T-helper 2 cell treated with Interferon-gamma antibody and Interleukin-4, amounts not matched to agents 100 ng/mL and 5 ng/mL, for 36 hours (primary cell): ENCODE measurements at regions not wholly inside any gene's neighbourhood (a gene's known extent, or its start where the extent isn't known, plus 50 kb on each side); places are given as distances from the start of the nearest gene placed in this dataset.
"Not testable (repeated sequence)": the region's sequence is repeated elsewhere in the genome, so short reads cannot be mapped to it uniquely, and the experiment has no call there.

Experiments used
- intact Hi-C: fragments of 100-400 bp; cut with micrococcal nuclease; formaldehyde crosslinking; loops from one replicate; pipeline ENCODE4 v1.15.1; 2023

DNA sequence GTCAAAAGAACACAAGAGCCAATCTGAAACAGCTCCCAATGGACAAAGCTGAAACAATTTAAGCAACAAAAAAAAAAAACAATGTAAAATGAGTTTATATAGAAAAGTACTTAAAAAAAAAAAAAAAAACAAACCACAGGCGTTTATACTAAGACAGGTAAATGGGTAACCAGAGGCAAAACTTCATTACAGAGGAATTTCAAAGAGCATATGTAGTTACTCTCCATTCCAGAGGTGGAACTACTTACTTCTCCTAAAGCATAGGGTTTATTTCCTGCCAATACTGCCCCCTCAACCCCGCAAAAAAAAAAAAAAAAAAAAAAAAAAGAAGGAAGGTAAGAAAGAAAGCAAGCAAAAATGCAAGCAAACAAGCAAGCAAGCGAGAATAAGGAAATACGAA lies 132.9 kb downstream of the LIG4 start:
- intact Hi-C loops: no loop called here

DNA sequence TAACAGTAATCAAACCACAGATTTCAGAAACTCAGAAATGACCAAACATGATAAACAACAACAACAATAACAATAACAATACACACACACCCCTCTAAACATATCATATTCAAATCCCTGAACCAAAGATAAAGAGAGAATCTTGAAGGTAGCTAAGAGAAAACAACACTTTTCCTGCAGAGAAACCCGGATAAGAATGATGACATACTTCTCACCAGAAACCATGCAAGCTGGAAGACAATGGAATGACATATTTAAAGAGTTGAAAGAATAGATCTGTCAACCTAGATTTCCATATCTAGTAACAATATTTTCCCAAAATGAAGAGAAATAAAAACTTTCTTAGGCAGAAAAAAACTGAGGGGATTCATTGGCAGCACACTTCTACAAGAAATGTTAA lies 138.1 kb downstream of the LIG4 start:
- intact Hi-C loops: no loop called here

- intact Hi-C loops: not testable (repeated sequence)
Observed at GRCh38 chr13:108074429-108074828, 140.9 kb downstream of the LIG4 start.

GRCh38 chr13:108070925-108071324 lies 144.4 kb downstream of the LIG4 start:
- intact Hi-C loops: no loop called here

GRCh38 chr13:108070491-108070890 lies 144.8 kb downstream of the LIG4 start:
- intact Hi-C loops: no loop called here

- intact Hi-C loops: no loop called here
Observed at GRCh38 chr13:108069521-108070210, 145.7 kb downstream of the LIG4 start.

GRCh38 chr13:108064372-108064771 lies 151.0 kb downstream of the LIG4 start:
- intact Hi-C loops: not testable (repeated sequence)

DNA sequence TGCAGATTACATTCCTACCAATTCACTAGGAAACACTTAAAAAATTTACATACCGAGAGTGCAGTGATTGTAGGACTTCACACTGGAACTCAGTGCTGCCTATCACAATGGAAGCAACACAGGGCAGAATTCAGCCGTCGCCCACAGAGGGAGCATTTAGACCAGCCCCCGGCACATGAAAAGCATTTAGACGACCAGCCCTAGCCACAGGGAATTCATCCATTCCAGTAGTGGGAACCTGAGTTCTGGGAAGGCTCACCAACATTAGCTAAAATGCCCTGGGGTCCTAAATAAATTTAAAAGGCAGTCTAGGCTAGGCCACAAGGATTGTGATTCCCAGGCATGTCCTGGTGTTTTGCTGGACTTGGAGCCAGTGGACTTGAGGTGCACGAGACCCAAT lies 155.2 kb downstream of the LIG4 start:
- intact Hi-C loops: no loop called here

GRCh38 chr13:108056278-108056677 lies 159.1 kb downstream of the LIG4 start:
- intact Hi-C loops: no loop called here

DNA sequence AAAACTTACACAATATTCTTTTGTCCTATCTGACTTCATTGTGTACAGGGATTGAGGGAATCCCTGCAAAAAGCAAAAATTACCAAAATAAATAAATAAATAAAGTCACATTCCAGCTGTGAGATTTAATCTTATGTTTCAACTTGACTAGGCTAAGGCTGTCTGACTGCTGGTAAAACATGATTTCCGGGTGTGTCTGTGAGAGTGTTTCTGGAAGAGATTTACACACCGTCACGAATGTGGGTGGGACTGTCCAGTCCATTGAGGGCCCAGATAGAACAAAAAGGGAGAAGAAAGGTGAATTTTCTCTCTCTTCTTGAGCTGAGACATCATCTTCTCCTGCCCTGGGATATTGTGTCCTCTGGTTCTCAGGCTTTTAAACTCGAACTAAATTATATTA lies 166.1 kb downstream of the LIG4 start:
- intact Hi-C loops: no loop called here

- intact Hi-C loops: no loop called here
Observed at GRCh38 chr13:108044954-108045353, 170.4 kb downstream of the LIG4 start.

DNA sequence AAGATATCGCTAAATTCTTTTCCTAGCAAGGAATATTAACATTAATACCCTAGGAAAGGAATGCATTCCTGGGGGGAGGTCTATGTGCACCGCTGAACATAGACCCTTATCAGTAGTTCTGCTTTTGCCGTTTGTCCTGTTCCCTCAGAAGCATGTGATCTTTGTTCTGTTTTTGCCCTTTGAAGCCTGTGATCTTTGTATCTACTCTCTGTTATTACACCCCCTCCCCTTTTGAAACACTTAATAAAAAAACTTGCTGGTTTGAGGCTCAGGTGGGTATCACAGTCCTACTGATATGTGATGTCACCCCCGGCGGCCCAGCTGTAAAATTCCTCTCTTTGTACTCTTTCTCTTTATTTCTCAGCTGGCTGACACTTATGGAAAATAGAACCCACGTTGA lies 172.5 kb downstream of the LIG4 start:
- intact Hi-C loops: not testable (repeated sequence)

- intact Hi-C loops: no loop called here
Observed at GRCh38 chr13:108037348-108037747, 178.0 kb downstream of the LIG4 start.

DNA sequence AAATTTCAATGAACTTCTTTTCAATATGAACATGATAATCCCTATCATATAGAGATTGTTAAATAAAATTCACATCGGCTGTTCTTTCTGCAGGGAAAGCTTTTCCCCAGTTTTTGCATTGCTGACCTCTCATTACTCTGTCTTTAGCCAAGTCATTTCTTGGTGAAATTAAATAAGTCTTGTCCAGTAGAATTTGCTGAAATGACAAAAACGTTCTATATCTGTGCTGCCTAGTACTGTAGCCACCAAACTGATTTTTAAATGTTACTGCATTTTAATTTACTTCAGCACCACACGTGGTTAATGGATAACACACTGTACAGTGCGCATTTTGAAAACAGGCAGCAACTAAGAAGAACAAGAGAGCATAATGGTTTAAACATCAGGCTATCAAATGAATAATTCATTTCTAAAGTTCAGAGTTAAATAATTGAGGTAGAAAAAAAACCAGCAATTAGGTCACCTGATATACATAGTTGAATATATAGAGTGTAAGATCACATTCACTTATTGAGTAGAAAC lies 178.9 kb downstream of the LIG4 start:
- intact Hi-C loops: no loop called here

GRCh38 chr13:108034909-108035410 lies 180.4 kb downstream of the LIG4 start:
- intact Hi-C loops: no loop called here

GRCh38 chr13:108033800-108034707 lies 181.3 kb downstream of the LIG4 start:
- intact Hi-C loops: no loop called here

DNA sequence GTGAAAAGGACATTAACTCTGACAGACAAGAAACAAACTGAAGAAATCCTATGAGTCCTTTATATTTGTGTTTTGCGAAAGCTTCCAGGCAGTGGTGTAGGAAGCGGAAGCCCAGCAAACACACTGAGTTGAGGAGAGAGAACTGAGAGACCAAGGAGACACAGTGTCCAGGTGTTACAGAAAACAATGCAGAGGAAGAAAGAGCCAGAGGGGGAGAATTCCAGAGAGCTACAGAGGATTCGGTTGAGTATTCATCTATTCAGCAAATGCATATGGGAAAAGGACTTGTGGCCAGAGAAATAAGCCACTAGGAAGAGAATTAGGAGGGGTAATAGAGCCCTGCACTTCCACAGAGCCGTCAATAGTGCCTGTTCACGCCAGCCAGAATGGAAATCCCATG lies 183.5 kb downstream of the LIG4 start:
- intact Hi-C loops: no loop called here

GRCh38 chr13:108030769-108031168 lies 184.6 kb downstream of the LIG4 start:
- intact Hi-C loops: no loop called here

GRCh38 chr13:108026680-108027410 lies 188.5 kb downstream of the LIG4 start:
- intact Hi-C loops: no loop called here

DNA sequence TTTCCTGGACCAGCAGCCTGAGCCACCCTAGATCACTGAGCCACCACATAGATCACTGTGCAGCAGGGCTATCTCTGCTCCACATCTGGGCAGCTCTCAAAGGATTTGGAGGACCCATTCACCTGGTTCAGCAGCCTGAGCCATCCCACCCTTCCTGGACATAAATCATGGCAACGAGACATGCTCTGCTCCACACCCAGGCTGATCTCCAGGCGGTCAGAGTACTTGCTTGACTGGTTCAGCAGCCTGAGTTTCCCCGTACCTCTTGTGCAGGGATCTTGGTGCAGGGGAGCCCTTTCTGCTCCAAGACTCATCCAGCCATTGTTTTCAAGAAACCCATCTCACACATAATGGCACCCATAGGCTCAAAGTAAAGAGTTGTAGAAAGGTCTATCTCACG lies 195.3 kb downstream of the LIG4 start:
- intact Hi-C loops: no loop called here

GRCh38 chr13:108018371-108018870 lies 196.9 kb downstream of the LIG4 start:
- intact Hi-C loops: no loop called here
